ENCODE measurements at regions not wholly inside any gene's neighbourhood (a gene's known extent, or its start where the extent isn't known, plus 50 kb on each side); places are given as distances from the start of the nearest gene placed in this dataset.

GRCh38 chr18:70578480-70578879 is 289.6 kb downstream of the SOCS6 start:
- TF ChIP-seq FOXK2 (IDR thresholded peaks at IDR 0.05): no peak
- no peak for TF ChIP-seq HDGF (IDR thresholded peaks at IDR 0.05; ENCODE audit: borderline replicate concordance)
- no peak for TF ChIP-seq BHLHE40 (IDR thresholded peaks at IDR 0.05; ENCODE audit: borderline replicate concordance)
- no peak for TF ChIP-seq FOXA1 (IDR thresholded peaks at IDR 0.05)
- no peak for TF ChIP-seq NFRKB (IDR thresholded peaks at IDR 0.05)
- TF ChIP-seq FOXM1 (IDR thresholded peaks at IDR 0.05; ENCODE audit: borderline replicate concordance): no peak
- TF ChIP-seq L3MBTL2 (conservative IDR thresholded peaks at IDR 0.05): no peak
